ENCODE measurements at regions not wholly inside any gene's neighbourhood (a gene's known extent, or its start where the extent isn't known, plus 50 kb on each side); places are given as distances from the start of the nearest gene placed in this dataset.

DNA sequence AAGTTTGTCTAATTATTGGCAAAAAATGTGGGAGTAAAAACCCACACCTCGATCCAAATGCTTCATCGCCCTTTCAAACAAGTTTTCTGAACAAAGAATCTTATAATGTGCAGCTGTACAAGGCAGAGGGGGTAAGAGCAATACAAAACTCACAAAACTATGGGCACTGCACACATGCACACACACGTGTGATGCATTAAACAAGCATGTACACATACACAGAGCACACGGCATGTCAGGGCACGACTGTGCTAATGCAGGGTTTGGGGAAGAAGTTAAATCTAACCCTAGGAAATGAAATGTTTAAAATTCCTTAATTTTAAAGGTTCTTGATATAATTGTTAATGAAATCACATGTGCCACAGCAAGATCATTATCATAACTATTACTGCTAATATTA, 264.0 kb downstream of the SEC16B start:
- TF ChIP-seq, protein P1, sequence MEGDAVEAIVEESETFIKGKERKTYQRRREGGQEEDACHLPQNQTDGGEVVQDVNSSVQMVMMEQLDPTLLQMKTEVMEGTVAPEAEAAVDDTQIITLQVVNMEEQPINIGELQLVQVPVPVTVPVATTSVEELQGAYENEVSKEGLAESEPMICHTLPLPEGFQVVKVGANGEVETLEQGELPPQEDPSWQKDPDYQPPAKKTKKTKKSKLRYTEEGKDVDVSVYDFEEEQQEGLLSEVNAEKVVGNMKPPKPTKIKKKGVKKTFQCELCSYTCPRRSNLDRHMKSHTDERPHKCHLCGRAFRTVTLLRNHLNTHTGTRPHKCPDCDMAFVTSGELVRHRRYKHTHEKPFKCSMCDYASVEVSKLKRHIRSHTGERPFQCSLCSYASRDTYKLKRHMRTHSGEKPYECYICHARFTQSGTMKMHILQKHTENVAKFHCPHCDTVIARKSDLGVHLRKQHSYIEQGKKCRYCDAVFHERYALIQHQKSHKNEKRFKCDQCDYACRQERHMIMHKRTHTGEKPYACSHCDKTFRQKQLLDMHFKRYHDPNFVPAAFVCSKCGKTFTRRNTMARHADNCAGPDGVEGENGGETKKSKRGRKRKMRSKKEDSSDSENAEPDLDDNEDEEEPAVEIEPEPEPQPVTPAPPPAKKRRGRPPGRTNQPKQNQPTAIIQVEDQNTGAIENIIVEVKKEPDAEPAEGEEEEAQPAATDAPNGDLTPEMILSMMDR (IDR thresholded peaks at IDR 0.05), result no peak
- TF ChIP-seq EP300 (IDR thresholded peaks at IDR 0.05), result no peak
- no peak for TF ChIP-seq POLR2AphosphoS5 (IDR thresholded peaks at IDR 0.05)
- TF ChIP-seq POLR2A (IDR thresholded peaks at IDR 0.05), result no peak
- intact Hi-C loops (cut with DNase I), result no loop called here
- Histone ChIP-seq H3K4me3 (no peak overlapping the region), H3K27ac (no peak overlapping the region), H3K4me1 (no peaks in the 10 kb centered on the region), H3K27me3 (peaks cover 0 to 3% (median 0%) of the 10 kb centered on the region in 3 donors), H3K36me3 (no peaks in the 10 kb centered on the region), H3K9me3 (no peaks in the 10 kb centered on the region)
- no peak for DNase-seq
- 69 to 73% methylated on average over 5 of the region's 5 CpGs for WGBS, 2 donors

DNA sequence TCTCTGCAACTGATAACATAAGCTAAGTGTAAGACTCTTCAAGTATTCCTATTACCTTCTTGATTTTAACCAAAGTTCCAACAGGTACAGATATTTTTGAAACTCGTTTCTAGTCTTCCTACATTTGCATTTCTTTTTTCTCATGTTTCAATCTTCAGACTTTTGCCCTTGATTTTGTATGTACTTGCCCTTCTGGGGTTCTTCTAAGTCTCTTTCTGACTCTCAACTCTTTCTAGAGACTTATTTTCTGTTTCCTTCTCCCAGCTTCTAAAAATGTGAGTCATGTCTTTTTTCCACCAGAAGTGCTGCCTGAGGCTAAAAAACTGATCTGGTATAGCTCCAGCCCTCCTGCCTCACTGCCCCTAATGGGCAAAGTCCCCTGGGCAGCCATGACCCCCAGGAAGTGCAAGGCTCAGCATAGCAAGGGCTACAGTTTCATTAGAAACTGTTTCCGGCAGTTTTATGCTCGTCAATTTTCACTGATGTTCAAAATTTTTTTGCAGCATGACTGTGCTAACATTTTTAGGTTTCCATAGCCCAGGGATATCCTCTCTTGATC, 265.9 kb downstream of the SEC16B start:
- no peaks in the 10 kb centered on the region for H3K36me3 ChIP-seq
- no peaks in the 10 kb centered on the region for H3K4me1 ChIP-seq
- TF ChIP-seq POLR2AphosphoS5 (IDR thresholded peaks at IDR 0.05) (no peak), POLR2A (IDR thresholded peaks at IDR 0.05) (no peak), EP300 (IDR thresholded peaks at IDR 0.05) (no peak)
- TF ChIP-seq, protein P1 (IDR thresholded peaks at IDR 0.05), result no peak
- no peaks in the 10 kb centered on the region for H3K9me3 ChIP-seq
- H3K27me3 ChIP-seq, result no peaks in the 10 kb centered on the region
- 70 to 77% methylated on average over 3 of the region's 3 CpGs for WGBS, 2 donors
- intact Hi-C loops (cut with DNase I), result no loop called here
- no peak for DNase-seq
- no peak overlapping the region for H3K27ac ChIP-seq
- no peak overlapping the region for H3K4me3 ChIP-seq

DNA sequence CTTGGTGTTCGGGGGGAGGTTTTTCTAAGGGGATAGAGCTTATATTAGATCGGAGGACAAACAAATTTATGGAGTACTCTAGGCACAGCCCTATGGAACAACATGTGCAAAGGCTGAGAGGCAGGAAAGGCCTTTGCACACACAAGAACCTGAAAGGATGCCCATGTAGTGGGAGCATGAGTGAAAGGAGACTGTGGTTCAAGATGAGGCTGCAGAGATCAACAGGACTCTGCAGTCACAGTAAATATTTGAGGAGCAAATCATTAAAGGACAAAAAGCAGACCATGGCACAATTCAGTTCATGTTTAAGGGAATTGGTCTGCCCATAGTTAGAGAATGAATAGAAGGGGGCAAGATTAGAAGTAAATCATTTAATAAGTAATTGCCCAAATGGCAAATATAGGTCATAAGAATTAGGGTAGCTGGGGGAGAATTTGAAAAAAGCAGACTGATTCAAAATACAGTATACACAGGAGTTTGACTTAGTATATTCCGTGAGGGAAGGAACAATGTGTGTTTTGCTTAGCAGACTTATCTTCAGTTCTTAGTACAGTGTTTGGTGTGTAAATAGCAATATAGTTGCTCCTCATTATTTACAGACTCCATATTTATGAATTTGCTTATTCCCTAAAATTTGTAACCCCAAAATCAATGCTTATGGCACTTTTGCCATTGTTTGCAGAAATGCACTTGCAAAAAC, 268.1 kb downstream of the SEC16B start:
- no peak for DNase-seq
- Histone ChIP-seq H3K27me3 (no peaks in the 10 kb centered on the region), H3K4me1 (no peaks in the 10 kb centered on the region), H3K4me3 (no peak overlapping the region), H3K27ac (no peak overlapping the region), H3K9me3 (no peaks in the 10 kb centered on the region), H3K36me3 (no peaks in the 10 kb centered on the region)
- intact Hi-C loops (cut with DNase I), result no loop called here
- 59 to 71% methylated on average over 3 of the region's 3 CpGs for WGBS, 2 donors
- TF ChIP-seq EP300 (IDR thresholded peaks at IDR 0.05), result no peak
- TF ChIP-seq, protein P1 (IDR thresholded peaks at IDR 0.05), result no peak
- no peak for TF ChIP-seq POLR2AphosphoS5 (IDR thresholded peaks at IDR 0.05)
- TF ChIP-seq POLR2A (IDR thresholded peaks at IDR 0.05), result no peak

DNA sequence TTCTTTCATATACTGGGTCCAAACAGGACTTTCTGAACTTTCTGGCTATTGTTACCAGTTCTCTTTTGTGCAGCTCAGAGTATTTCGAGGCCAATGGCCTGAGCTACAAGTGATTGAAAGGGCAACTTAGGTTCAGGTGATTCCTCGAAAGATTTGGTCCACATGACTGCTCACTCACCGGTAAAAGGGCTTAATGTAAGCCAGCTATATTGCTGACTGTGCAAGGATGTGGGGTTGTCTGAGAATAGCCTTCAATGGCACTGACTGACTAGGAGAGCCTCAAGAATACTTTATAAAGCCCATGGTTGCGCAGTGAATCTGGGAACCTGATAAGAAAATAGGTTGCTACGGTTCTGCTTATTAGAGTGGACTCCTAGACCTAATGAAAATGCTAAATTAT, 269.0 kb downstream of the SEC16B start:
- TF ChIP-seq, protein P1 (IDR thresholded peaks at IDR 0.05), result no peak
- TF ChIP-seq POLR2A (IDR thresholded peaks at IDR 0.05) (no peak), EP300 (IDR thresholded peaks at IDR 0.05) (no peak), POLR2AphosphoS5 (IDR thresholded peaks at IDR 0.05) (no peak)
- WGBS, 2 donors, result 85 to 87% methylated on average over 5 of the region's 5 CpGs
- no peak overlapping the region for H3K27ac ChIP-seq
- H3K4me3 ChIP-seq, result no peak overlapping the region
- no peaks in the 10 kb centered on the region for H3K9me3 ChIP-seq
- no peaks in the 10 kb centered on the region for H3K27me3 ChIP-seq
- no peak for DNase-seq
- no peaks in the 10 kb centered on the region for H3K36me3 ChIP-seq
- intact Hi-C loops (cut with DNase I), result no loop called here
- H3K4me1 ChIP-seq, result no peaks in the 10 kb centered on the region

DNA sequence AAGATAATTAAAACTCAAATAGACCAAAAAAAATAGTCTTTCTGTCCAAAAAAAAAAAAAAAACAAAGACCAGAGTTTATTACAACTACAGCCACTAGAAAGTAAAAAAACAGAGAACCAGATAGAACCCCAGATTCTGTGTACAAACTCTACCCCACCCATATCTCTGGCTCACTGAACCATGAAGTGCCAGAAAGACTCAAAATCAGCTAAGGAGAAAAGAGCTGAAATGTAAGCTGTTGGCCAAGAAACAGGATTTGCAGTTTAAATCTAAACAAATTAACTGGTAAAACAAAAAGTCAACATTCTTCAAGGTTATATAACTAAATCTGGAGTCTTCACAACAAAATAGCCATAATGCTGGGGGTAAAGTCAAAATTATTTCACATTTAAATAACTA, 278.9 kb downstream of the SEC16B start:
- DNase-seq, result no peak
- no peaks in the 10 kb centered on the region for H3K27me3 ChIP-seq
- H3K36me3 ChIP-seq, result no peaks in the 10 kb centered on the region
- TF ChIP-seq, protein P1 (IDR thresholded peaks at IDR 0.05), result no peak
- no peak for TF ChIP-seq POLR2AphosphoS5 (IDR thresholded peaks at IDR 0.05)
- TF ChIP-seq POLR2A (IDR thresholded peaks at IDR 0.05), result no peak
- TF ChIP-seq EP300 (IDR thresholded peaks at IDR 0.05), result no peak
- H3K4me3 ChIP-seq, result no peak overlapping the region
- no peaks in the 10 kb centered on the region for H3K4me1 ChIP-seq
- intact Hi-C loops (cut with DNase I), result no loop called here
- no peak overlapping the region for H3K27ac ChIP-seq
- H3K9me3 ChIP-seq, result no peaks in the 10 kb centered on the region
